ENCODE measurements at regions not wholly inside any gene's neighbourhood (a gene's known extent, or its start where the extent isn't known, plus 50 kb on each side); places are given as distances from the start of the nearest gene placed in this dataset.

DNA sequence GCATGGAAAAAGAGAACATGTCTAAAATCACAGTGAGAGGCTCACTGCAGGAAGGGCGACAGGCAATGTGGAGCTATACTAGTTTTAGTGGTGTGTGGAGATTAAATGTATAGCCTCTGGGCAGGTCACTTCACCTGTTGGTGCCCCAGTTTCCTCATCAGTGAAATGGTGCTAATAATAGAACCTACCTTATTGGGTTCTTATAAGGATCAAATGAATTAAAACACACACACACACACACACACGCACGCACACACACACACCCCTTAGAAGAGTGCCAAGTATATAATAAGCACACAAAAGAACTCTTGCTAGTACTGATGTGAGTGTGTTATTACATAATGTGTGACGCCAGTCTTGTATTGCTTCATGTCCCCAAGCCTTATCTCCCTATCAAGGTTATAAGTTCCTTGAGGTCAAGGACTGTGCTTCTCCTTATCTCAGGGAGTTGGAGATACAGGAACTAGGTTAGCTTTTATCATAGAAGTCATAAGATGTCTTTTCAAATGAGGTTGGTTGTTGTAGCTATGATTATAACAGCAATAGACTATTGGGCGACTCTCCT is 98.0 kb upstream of the CXCR4 start:
- no peak for DNase-seq (ENCODE audit: low read depth, low spot score)

DNA sequence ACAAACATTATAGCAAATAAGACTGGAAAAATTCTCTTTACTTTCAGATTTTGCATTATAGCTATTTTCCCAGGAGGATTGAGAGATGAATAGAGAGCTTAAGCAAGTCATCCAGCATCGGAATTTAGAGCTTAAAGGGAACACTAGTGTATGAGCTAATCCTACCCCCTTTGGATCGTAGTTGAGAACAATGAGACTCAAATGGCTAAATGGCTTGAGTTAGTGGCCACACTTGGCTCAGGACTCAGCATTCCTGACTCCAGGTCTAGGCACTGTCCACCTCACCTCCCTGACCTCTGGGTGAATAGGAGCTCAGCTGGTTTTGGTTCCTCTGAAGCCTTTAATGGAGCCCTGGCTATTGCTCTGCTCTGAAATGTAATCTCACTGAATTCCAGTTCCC is 97.5 kb upstream of the CXCR4 start:
- DNase-seq (ENCODE audit: low read depth, low spot score) = no peak

DNA sequence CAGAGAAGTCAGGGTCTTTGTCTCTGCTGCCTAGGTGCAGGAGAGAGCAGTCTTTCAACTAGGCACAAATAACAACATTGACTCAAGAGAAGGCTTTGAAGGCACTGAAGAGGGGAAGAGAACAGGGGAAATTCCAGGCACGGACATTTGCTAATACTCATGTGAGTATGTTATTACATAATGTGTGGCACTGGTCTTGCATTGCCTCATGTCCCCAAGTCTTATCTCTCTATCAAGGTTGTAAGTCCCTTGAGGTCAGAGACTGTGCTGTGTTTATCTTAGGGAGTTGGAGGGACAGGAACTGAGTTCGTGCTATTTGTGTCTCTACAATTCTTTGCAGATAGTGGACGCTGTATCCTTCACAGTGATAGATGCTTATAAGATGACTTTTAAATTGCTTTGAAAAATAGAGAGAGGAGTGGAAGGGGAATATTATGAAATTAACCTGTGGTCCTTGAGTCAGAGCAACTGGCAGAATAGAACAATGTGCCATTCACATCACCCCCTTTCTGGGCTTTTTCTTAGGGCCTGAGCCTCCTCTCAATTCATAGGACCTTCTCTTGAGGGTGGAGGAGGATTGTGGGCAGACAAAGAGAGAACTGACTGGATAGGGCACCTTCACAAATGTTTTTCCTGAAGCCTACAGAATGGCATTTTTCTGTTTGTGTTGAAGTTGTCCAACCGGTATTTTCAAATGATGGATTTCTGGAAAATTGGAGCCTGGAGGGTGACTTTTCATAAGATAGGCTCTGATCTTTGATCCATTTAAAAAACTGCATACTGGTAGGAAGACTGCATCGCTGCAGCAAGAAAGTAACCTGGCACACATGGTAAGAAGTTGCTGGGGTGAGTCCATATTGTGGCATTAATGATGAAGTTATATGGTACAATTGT is 96.6 kb upstream of the CXCR4 start:
- DNase-seq (ENCODE audit: low read depth, low spot score) = no peak

GRCh38 chr2:136213836-136214235 is 95.9 kb upstream of the CXCR4 start:
- no peak for DNase-seq (ENCODE audit: low read depth, low spot score)

DNA sequence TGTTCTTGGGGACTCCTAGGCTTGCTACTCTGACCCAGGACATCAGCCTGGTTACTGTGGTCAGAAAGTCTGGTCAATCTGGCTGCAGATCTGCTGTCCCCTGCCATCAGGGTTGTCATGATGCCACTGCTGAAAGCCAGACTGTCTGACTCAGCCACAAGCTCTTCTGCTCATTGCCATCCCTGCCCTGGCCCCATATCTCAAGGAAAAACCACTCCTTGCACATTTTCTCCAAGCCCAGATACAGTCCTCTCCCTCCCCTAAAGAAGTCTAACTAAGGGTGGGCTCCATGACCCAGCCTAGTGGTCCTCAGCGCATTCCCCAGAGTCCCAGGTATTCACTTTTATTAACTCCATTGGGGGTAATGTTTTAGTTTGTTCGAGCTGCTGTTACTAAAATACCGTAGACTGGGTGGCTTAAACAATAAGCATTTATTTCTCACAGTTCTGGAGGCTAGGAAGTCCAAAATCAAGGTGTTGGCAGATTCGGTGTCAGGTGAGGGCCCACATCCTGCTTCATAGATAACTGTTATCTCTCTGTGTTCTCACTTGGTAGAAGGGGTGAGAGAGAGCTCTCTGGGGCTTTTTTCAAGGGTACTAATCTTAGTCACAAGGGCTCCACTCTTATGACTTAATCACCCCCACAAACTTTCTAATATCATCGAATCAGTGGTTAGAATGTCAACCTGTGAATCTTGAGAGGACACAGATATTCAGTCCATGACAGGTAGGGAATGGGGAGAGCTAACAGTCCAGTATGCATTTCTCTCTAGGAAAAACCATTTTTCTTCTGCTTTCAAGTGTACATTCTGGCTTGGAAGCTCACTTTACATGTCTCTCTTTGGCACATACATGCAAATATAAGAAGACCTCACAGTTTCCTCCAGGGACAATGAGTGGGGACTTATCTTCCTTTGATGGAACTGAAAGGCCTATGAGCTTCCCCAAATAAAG is 94.8 kb upstream of the CXCR4 start:
- DNase-seq (ENCODE audit: low read depth, low spot score) = no peak

GRCh38 chr2:136211701-136212100 is 93.8 kb upstream of the CXCR4 start:
- no peak for DNase-seq (ENCODE audit: low read depth, low spot score)

- DNase-seq (ENCODE audit: low read depth, low spot score) = no peak
These were observed 92.9 kb upstream of the CXCR4 start for GRCh38 chr2:136210822-136211221.

GRCh38 chr2:136210455-136210805 is 92.5 kb upstream of the CXCR4 start:
- DNase-seq (ENCODE audit: low read depth, low spot score) = no peak

DNA sequence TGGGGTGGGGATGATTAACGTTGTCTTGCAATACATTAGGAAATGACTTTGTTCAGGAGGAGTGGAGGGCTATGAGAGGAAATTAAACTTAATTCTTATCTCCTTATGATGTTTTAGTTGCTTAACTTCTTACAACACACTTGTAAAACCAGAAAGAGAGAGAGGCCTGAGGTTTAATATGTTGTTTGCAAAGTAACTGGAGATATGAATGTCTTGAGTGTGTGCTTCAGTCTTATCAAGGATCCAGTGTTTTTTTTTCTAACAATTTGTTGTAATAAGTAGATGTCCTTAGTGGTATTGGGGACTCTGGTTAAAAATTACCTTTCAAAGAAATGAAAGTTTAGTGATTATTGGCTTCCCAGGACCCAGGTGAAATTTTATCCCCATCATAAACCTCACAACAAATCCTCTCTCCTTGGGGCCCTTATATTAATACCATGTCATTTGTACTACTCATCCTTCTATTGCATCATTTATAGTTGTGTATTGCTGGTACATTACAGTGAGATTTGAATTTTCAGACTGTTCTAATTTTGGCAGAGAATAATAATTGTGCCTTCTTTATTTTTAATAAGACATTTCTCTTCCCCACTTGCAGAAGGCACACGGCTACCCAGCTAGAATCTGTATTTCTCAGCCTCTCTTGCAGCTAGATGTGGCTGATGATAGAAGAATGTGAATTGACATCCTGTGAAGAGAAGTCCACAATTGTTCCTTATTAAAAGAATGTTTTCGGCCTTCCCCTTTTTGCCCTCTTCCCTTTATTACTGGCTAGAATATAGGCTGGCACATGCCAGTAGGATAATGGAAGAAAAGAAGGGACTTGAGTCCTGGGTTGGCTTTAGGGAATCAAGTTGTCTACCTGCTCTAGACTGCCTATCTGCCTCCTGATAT is 91.9 kb upstream of the CXCR4 start:
- DNase-seq (ENCODE audit: low read depth, low spot score) = no peak

- DNase-seq (ENCODE audit: low read depth, low spot score) = no peak
These were observed 90.9 kb upstream of the CXCR4 start for GRCh38 chr2:136208682-136209420.

DNA sequence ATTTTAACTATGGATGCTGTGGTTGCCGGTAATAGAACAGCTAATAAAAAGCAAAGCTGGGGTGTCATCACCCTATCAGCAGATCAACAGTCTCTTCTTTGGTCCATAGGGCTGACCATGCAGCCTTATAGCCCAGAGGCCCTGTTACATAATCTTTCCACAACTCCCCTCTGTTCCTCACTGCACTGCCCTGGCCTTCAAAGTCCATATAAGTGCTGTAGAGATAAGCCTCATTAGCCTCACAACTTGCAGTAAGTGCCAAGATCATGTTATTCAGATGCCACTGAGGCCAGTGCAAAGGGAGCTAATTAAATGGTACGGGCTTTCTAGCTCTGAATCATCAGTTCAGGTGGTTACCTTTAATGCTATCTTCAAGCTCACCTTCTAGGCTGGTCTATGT is 89.7 kb upstream of the CXCR4 start:
- DNase-seq (ENCODE audit: low read depth, low spot score) = no peak

DNA sequence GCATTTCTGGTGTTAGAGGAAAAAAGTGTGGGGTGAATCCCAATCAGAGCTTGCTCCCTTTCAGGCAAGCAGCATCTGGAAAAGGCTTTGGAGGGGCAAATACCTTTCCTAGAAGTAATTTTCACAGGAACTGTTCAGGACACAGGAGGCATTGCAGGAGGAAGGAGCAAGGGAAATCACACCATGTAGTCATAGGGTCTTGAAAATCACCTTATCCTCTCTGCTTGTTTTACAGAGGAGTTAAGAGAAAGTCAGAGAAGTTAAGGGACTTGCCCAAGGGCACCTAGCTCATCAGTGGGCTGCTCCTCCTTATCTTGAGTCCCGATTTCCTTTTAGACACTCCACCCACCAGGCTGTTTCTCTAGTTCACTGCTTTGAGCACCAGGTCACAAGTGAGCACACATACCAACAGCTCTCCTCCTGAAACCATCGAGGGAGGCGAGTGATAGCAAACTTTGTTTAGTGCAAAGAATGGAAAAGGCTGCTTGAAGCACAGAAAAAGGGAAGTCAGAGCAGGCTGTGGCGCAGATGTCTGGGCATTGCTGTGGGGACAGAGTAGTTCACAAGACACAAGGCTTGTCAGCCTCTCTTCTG is 89.2 kb upstream of the CXCR4 start:
- DNase-seq (ENCODE audit: low read depth, low spot score) = no peak

DNA sequence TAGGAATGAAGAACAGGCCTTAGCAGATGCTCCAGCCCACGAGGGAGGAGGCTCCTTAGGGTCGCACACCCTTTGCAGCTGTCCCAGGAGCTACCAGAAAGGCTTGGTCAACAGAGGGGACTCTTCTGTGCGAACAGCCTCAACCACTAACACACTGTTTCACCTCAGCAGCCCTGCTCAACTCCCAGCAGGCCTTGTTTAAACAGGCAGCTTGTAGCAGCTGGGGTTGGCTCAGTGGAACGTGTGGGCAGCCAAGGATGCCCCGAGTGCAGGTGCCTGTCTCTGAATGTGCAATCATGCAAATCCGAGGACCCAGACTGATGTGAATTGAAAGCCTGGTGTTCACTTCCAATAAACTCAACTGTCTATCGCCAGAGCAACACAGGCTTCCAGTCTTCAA is 88.7 kb upstream of the CXCR4 start:
- no peak for DNase-seq (ENCODE audit: low read depth, low spot score)

DNA sequence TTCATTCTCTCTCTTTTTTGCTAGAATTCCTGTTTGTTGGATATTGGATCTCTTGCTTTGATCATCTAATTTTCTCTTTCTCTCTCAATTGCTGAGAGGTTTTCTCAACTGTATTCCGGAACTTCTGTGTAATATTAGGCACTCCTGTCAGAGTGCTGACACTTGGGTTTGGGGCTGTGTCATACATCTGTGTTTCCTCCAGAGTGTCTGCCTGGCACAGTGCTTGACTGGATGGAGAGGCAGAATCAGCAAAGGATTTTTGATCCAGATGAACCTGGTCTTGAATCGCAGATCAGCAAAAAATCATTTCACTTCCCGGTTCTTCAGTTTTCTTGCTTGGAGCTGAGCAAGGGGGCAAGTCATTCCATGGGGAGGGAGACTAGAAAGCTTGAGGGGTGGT is 87.7 kb upstream of the CXCR4 start:
- DNase-seq (ENCODE audit: low read depth, low spot score) = no peak

- DNase-seq (ENCODE audit: low read depth, low spot score) = no peak
These were observed 87.0 kb upstream of the CXCR4 start for GRCh38 chr2:136204971-136205370.

- DNase-seq (ENCODE audit: low read depth, low spot score) = no peak
These were observed 77.3 kb upstream of the CXCR4 start for GRCh38 chr2:136195226-136195625.

- no peak for DNase-seq (ENCODE audit: low read depth, low spot score)
These were observed 73.1 kb upstream of the CXCR4 start for GRCh38 chr2:136191041-136191440.

- no peak for DNase-seq (ENCODE audit: low read depth, low spot score)
These were observed 71.4 kb upstream of the CXCR4 start for GRCh38 chr2:136189221-136189782.

DNA sequence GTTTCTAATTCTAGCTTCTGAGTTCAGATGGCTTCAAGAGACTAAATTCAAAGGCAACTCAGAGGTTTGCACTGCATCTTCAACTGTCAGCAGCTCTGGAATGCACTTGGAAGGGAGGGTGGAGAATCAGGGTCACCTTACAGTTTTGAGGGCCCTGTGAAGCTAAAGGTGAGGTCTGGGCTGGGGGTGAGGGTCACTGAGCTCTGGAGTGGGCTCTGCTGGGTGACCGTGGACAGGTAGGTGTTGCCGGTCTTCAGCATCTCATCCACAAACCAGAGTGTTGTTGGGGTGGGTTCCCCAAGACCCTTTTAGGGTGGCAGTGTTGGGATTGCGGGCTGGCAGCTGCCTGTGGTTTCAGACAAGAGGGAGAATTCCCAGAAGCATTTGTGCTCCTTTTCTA is 70.1 kb upstream of the CXCR4 start:
- DNase-seq (ENCODE audit: low read depth, low spot score) = no peak

All from brain pericyte (primary cell).